Keratinocyte (primary cell): ENCODE measurements at regions not wholly inside any gene's neighbourhood (a gene's known extent, or its start where the extent isn't known, plus 50 kb on each side); places are given as distances from the start of the nearest gene placed in this dataset.

ENCODE experiments used
- EZH2 ChIP-seq: IDR thresholded peaks from one replicate; pipeline ENCODE4 v1.6.1; 2012; ENCODE audit warnings: inconsistent platforms, mild to moderate bottlenecking, low read length, moderate library complexity
- TF ChIP-seq, protein P1 (sequence below), 3 experiments: IDR thresholded peaks in 1 of 3; conservative IDR thresholded peaks in 1 of 3; optimal IDR thresholded peaks in 1 of 3; 2 replicates in 2 of 3; 3 replicates in 1 of 3; pipeline versions ENCODE3 to v1.5.1; 2011; ENCODE audit warnings: low read length in 3 of 3, mild to moderate bottlenecking in 3 of 3, moderate library complexity in 2 of 3, control low read depth in 1 of 3, inconsistent platforms in 1 of 3; ENCODE audit not compliant: insufficient read depth in 2 of 3; ENCODE audit errors: extremely low read depth in 1 of 3

DNA sequence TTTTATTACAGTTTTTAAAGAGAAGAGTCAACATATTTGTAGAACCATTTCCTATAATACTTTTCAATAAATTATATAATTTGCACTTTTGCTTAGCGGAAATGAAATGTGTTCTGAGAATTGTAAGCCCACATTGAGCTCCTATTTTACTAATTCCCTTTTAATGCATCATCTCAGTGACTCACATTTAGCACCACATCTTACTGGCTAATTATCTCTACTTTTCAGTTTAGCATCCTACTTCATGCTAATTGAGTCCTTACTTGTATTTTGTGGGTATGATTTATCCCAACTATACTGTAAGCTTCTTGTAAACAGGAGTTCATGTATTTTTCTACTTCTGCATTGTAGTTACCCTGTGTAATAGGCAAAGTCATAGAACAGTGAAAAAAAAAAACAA is 67.5 kb downstream of the TMX1 start:
- TF ChIP-seq, protein P1, sequence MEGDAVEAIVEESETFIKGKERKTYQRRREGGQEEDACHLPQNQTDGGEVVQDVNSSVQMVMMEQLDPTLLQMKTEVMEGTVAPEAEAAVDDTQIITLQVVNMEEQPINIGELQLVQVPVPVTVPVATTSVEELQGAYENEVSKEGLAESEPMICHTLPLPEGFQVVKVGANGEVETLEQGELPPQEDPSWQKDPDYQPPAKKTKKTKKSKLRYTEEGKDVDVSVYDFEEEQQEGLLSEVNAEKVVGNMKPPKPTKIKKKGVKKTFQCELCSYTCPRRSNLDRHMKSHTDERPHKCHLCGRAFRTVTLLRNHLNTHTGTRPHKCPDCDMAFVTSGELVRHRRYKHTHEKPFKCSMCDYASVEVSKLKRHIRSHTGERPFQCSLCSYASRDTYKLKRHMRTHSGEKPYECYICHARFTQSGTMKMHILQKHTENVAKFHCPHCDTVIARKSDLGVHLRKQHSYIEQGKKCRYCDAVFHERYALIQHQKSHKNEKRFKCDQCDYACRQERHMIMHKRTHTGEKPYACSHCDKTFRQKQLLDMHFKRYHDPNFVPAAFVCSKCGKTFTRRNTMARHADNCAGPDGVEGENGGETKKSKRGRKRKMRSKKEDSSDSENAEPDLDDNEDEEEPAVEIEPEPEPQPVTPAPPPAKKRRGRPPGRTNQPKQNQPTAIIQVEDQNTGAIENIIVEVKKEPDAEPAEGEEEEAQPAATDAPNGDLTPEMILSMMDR (optimal IDR thresholded peaks at IDR 0.05 in 1 of 3, IDR thresholded peaks at IDR 0.05 in 1 of 3, conservative IDR thresholded peaks at IDR 0.05 in 1 of 3; ENCODE audit: extremely low read depth in 1 of 3, insufficient read depth in 2 of 3, low read length in 3 of 3) = no peak
- TF ChIP-seq EZH2 = no peak
